Right ventricle myocardium superior (tissue), 1 donor: ENCODE measurements at regions not wholly inside any gene's neighbourhood (a gene's known extent, or its start where the extent isn't known, plus 50 kb on each side); places are given as distances from the start of the nearest gene placed in this dataset.
"Not testable (repeated sequence)": the region's sequence is repeated elsewhere in the genome, so short reads cannot be mapped to it uniquely, and the experiment has no call there.

ENCODE experiments used
- ATAC-seq: fragments of 200-7000 bp; cut with Tn5 transposase; one replicate; pipeline ENCODE4 v1.9.1; 2020; ENCODE audit warnings: mild to moderate bottlenecking; ENCODE audit not compliant: poor library complexity
- DNase-seq: peaks from one replicate; pipeline ENCODE4 v3.0.0-alpha.2; 2020
- intact Hi-C: fragments of 100-400 bp; cut with DNase I; formaldehyde crosslinking; loops from one replicate; pipeline ENCODE4 v1.11.2; 2022
- donor health status: DM: no; HTN: yes; CAD: no; lungs with severe emphysema.

- ATAC-seq (no peak), DNase-seq (no peak)
- intact Hi-C loops: no loop called here
Measured at GRCh38 chr9:79428422-79428821, 143.3 kb upstream of the TLE4 start.

- intact Hi-C loops: no loop called here
- ATAC-seq (no peak), DNase-seq (no peak)
Measured at GRCh38 chr9:79430619-79431018, 141.1 kb upstream of the TLE4 start.

- DNase-seq (no peak), ATAC-seq (no peak)
- intact Hi-C loops: no loop called here
Measured at GRCh38 chr9:79431019-79431679, 140.6 kb upstream of the TLE4 start.

DNA sequence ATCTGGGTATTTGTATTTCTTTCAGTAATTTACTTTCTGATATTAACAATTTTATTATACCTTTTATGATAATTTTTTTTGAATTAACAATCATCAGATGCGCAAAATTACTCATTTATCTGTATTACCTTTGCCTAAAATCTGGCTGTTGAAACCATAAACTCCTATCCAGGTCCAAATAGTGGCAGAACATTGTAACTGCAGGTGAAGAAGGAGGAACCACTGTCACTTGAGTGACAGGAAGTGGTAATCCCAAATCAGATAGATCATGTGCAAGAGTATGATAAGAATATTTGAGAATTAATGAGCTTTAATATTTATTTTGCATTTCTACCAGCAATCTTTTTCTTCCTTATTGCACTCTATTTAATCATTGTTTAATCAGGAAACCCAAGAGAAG lies 139.3 kb upstream of the TLE4 start:
- intact Hi-C loops: no loop called here
- DNase-seq (no peak), ATAC-seq (no peak)

DNA sequence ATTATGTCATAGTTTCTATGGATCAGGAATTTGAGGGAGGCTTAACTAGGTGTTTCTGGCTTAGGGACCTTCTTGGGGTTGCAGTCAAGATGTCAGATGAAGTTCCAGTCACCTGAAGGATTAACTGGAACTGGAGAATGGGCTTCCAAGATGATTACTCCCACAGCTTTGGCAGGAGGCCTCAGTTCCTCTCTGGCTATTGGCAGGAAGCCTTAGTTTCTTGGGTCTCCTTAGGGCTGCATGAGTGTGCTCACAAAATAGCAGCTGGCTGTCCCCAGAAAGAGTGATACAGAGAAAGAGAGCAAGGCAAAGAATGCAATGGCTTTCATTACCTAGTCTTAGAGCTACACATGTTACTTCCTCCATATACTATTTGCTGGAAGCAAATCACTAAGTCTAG lies 138.1 kb upstream of the TLE4 start:
- intact Hi-C loops: no loop called here
- no peak for DNase-seq

GRCh38 chr9:79439221-79439620 lies 132.5 kb upstream of the TLE4 start:
- ATAC-seq, DNase-seq, intact Hi-C loops: not testable (repeated sequence)

More for the DNA sequence above, 138.1 kb upstream of the TLE4 start:
- no peak for ATAC-seq

- no peak for ATAC-seq
- no peak for DNase-seq
- intact Hi-C loops: no loop called here
Measured at GRCh38 chr9:79446523-79447307, 125.0 kb upstream of the TLE4 start.

- DNase-seq: no peak
- no peak for ATAC-seq
- intact Hi-C loops: no loop called here
Measured at GRCh38 chr9:79447308-79447605, 124.5 kb upstream of the TLE4 start.

DNA sequence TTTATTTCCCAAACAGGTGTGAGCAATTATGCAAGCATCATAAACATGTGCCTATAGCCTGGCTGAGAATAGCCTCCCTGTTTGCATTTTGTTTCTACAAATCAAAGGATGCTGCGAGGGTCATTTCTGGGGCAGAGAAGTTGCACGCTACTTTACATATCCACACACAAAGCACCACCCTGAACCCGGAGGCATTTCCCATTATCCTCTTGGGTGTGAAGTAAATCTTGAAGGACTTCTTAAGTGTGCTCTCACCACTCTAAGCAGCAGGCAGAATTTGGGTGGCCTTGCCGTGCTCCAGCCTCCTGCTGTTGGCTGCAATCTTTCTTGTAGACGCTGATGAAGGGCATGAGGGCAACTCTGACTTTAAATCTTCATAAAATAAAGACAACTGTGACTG lies 124.0 kb upstream of the TLE4 start:
- ATAC-seq: no peak
- intact Hi-C loops: no loop called here

DNA sequence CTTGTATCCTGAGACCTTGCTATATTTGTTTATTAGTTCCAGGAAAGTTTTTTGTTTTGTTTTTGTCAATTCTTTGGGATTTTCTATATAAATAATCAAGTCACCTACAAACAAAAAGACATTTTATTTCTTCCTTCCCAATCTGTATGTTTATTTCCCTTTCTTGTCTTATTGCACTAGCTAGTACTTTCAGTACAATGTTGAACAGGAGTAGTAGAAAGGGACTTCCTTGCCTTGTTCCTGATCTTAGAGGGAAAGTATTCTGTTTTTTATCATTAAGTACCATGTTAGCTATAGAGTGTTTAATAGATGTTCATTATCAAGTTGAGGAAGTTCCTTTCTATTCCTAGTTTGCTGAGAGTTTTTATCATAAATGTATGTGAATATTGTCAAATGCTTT lies 119.5 kb upstream of the TLE4 start:
- ATAC-seq: no peak
- no peak for DNase-seq
- intact Hi-C loops: no loop called here

More for the DNA sequence above, 124.0 kb upstream of the TLE4 start:
- no peak for DNase-seq

DNA sequence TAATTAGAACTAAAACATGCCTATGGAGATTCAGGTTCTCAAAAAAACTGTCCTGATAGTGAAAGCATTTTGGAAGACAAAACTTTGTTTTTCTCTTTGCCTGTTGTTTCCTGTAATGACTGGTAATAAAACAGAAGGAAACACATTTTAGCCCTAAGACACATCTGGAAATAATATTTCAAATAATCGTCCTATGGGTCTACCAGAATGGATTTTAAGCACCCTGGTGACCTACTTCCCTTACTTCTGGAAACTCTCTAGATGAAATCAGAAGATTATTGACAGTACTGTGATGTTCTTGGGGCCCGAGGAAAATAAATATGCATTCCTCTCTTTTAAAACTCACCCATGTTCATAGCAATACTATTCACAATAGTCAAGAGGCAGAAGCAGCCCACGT lies 110.1 kb upstream of the TLE4 start:
- intact Hi-C loops: no loop called here
- DNase-seq (no peak), ATAC-seq (no peak)

DNA sequence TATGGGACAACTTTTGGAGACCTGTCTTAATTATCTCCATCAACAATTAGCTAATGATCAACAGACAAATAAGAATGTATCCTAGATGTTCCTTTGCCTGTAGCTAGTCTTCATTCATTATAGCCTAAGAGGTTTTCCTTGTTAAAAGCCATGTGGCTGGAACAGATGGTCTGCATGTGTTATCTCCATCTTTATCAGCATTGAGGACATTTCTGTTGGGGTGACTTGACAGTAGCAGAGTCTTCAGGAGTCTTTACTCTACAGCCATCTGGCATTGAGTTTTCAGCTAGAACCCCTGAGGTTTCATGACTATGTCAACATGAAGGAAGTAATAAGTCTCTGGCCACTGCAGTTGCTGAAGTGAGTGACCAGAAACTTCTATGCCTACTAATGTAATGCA lies 106.6 kb upstream of the TLE4 start:
- ATAC-seq: no peak
- no peak for DNase-seq
- intact Hi-C loops: no loop called here

DNA sequence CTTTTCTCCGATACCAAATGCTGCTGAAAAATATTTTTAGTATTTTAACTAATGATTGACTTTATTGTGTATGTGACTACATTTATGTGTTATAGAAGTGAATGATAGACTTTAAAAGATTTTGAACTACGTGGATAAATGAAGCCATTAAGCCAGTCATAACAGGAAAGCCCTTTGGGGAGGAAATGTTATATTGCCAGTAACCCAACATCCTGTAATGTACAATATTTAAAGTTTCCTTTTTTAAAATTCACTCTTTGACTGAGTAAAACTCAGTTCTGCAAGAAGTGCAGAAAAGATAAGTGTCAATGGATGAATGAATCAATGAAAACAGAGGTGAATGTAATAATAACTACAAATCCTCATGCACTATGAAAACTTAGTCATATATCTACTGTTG lies 102.6 kb upstream of the TLE4 start:
- DNase-seq: no peak
- intact Hi-C loops: no loop called here
- ATAC-seq: no peak

GRCh38 chr9:79470954-79471353 lies 100.8 kb upstream of the TLE4 start:
- ATAC-seq: no peak
- DNase-seq: no peak
- intact Hi-C loops: no loop called here

GRCh38 chr9:79471580-79472543 lies 99.9 kb upstream of the TLE4 start:
- ATAC-seq (no peak), DNase-seq (peak; percentile 61)
- intact Hi-C loops: no loop called here

DNA sequence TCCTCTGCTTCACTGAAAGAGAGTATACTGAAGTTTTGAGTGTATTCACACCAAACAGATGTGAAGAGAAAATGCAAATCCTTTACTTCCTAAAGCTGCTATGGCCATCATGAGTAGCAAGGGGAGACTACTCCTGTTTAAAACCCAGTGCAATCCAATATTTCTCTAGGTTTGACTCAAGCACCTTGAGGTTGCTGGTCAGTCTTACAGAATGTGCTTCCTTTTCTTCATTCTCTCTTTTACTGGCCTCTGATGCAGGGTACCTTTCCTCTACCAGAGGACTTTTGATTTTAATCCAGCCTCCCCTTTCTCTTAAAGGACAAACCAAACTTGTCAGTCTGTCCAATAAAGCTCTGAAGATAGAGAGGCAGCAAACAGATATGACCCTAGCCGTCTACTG lies 98.1 kb upstream of the TLE4 start:
- intact Hi-C loops: no loop called here
- ATAC-seq (no peak), DNase-seq (no peak)

- ATAC-seq: no peak
- DNase-seq: no peak
- intact Hi-C loops: no loop called here
Measured at GRCh38 chr9:79477241-79477840, 94.4 kb upstream of the TLE4 start.

DNA sequence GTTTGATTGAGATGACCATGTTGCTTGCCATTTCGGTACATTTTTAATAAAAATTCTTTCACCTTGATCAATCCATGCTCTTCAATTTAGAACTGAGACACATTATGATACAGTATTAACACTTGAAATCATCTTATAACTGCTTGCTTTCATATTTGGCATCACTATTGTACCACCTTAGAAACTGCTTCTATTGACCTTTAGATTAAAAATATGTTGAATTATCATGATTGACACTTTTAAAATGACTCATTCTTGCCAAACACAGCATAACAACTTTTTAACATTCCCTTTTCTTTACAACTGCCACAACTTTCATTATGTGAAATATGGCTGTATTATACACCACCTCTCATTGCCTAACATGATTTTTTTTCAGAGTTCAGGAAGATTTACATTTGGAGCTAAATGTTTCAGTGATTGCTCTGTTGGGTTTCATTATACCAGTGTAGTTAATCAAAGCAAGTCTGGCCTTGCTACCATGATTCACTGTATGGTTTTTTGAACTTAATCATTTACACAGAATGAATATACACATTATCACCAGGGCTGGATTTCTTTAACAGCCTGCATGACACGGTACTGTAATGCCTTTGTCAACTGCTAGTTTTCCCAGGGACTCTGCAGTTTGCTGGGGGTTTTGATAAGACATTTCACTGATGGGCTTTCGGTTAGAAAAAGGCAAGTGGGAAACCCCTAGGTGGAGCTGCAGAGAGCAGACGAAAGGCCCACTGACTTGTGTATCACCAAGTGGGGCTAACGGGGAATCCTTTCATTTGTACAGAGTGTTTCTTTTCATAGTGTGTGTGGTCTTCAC lies 93.6 kb upstream of the TLE4 start:
- DNase-seq (no peak), ATAC-seq (no peak)
- intact Hi-C loops: no loop called here
